NB4 (cell line): ENCODE measurements at regions not wholly inside any gene's neighbourhood (a gene's known extent, or its start where the extent isn't known, plus 50 kb on each side); places are given as distances from the start of the nearest gene placed in this dataset.

Experiments
- DNase-seq: peaks from one replicate; pipeline ENCODE4 v3.0.0; 2010; ENCODE audit warnings: low read depth
- H3K4me3 ChIP-seq: one replicate; pipeline ENCODE4 v1.5.1; 2011; ENCODE audit warnings: mild to moderate bottlenecking, low read depth, low read length, moderate library complexity
- MYC ChIP-seq: IDR thresholded peaks from 2 replicates; pipeline ENCODE4 v1.6.1; 2011; ENCODE audit warnings: low read depth, low read length
- POLR2A ChIP-seq: IDR thresholded peaks from 2 replicates; pipeline ENCODE4 v1.6.1; 2011; ENCODE audit warnings: mild to moderate bottlenecking; ENCODE audit not compliant: insufficient read length; ENCODE audit errors: extremely low read depth
- TF ChIP-seq, protein P1 (sequence below): IDR thresholded peaks from one replicate; pipeline ENCODE4 v1.5.1; 2012; ENCODE audit warnings: low read depth, low read length
- TF ChIP-seq, protein P2 (sequence below): IDR thresholded peaks from 2 replicates; pipeline ENCODE4 v1.6.1; 2011; ENCODE audit warnings: low read depth, low read length

DNA sequence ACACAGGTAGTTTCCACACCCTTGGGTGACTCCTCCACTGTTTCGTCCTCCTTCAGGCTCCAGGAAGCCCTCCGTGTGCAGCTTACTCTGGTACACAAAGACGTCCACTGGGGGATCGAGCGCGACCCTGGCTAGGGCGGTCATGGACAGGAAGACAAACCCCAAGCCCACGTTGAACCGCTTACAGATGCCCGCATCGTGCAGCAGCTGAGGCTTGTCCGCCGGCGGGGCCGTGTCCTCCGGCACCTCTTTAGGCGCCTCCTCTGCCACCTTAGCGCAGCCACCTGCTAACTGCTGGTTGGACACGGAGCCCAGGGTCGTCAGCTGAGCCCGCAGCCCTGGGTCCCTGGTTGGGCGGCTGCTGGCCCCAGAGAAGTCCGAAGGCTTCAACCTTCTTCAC is 309.0 kb upstream of the BTBD3 start:
- TF ChIP-seq POLR2A (no peak), MYC (no peak)
- TF ChIP-seq, protein P1, sequence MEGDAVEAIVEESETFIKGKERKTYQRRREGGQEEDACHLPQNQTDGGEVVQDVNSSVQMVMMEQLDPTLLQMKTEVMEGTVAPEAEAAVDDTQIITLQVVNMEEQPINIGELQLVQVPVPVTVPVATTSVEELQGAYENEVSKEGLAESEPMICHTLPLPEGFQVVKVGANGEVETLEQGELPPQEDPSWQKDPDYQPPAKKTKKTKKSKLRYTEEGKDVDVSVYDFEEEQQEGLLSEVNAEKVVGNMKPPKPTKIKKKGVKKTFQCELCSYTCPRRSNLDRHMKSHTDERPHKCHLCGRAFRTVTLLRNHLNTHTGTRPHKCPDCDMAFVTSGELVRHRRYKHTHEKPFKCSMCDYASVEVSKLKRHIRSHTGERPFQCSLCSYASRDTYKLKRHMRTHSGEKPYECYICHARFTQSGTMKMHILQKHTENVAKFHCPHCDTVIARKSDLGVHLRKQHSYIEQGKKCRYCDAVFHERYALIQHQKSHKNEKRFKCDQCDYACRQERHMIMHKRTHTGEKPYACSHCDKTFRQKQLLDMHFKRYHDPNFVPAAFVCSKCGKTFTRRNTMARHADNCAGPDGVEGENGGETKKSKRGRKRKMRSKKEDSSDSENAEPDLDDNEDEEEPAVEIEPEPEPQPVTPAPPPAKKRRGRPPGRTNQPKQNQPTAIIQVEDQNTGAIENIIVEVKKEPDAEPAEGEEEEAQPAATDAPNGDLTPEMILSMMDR: no peak
- TF ChIP-seq, protein P2, sequence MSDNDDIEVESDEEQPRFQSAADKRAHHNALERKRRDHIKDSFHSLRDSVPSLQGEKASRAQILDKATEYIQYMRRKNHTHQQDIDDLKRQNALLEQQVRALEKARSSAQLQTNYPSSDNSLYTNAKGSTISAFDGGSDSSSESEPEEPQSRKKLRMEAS: no peak
- no peak for DNase-seq

DNA sequence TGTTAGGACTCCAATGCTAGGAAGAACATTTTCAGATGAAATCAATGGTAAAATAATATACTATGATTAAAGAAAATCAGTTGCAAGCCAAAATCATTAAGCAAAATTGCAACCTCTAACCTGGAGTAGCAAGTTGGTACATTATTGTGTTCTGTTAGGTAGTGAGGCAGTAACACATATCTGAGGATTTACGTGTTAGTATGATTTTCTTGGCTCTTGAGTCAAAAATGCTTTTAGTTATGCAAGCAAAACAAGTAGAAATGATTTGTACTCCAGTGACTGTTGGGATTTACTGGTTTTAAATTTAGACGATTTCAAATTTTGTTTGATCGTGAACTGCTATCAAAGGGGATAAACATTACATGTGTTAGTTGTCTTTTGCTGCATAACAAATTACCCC is 293.0 kb upstream of the BTBD3 start:
- TF ChIP-seq, protein P1: no peak
- TF ChIP-seq, protein P2: no peak
- TF ChIP-seq POLR2A (no peak), MYC (no peak)
- no peak overlapping the region for H3K4me3 ChIP-seq

More for the DNA sequence above, 309.0 kb upstream of the BTBD3 start:
- no peak overlapping the region for H3K4me3 ChIP-seq

DNA sequence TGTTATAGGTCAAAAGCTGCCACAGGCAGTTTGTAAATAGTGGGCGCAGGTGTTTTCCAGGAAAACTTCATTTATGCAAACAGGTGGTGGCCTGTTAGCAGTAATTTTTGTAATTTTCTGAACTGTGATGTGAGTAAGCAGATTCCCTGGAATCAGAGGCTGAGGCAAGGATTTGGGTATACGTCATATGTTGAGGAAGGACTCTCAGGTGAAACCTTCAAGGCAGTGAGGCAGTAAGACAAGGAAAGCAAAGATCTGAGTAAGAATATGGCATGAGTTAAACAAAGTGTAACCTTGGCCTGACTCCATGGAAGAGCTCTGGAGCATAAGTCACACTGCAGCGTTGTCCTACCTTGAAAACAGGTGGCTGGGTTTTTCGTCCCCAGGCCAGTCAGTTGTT is 291.1 kb upstream of the BTBD3 start:
- no peak for TF ChIP-seq MYC
- TF ChIP-seq POLR2A: no peak
- TF ChIP-seq, protein P1: no peak
- TF ChIP-seq, protein P2: no peak

More for the DNA sequence above, 293.0 kb upstream of the BTBD3 start:
- DNase-seq: no peak

DNA sequence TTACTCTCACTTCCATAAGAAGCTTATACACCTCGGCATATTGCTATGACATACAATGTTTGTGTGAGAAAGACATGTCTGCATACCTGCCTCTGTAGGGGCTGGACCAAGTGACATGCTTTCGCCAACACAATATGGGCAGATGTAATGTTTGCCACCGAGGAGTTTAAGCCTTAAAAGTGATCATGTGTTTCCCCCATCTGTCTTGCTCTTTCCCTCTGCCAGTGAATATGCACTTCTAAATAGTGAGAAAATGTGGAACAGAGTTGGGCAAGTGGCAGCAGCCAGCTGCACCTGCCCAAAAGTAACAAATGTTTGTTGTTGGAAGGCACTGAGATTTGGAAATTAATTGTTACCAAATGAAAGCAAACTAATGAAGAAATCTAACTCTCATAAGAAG is 274.8 kb upstream of the BTBD3 start:
- no peak overlapping the region for H3K4me3 ChIP-seq
- DNase-seq: no peak
- TF ChIP-seq, protein P2: no peak
- TF ChIP-seq, protein P1: no peak
- TF ChIP-seq POLR2A (no peak), MYC (no peak)

More for the DNA sequence above, 291.1 kb upstream of the BTBD3 start:
- no peak overlapping the region for H3K4me3 ChIP-seq
- DNase-seq: no peak

DNA sequence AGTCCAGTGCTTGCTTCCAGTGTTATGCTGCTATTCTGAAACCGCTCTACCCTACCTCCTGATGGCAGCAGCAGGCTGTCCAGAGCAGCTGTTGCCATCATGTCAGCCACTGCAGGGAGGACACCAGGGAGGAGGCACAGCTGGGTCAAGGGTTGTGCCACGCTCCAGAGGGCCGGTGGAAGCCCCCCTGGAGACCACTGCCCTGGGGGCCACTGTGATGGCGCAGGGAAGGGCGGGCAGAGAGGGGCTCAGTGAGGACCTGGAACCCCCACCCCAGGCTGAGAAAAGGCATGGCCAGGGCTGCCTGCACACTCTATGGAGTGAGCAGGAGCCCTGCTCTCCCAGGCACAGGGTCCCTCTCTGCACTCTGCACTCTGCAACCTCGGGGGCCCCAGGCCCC is 271.3 kb upstream of the BTBD3 start:
- no peak for DNase-seq
- TF ChIP-seq, protein P1: no peak
- TF ChIP-seq MYC: no peak
- H3K4me3 ChIP-seq: no peak overlapping the region

DNA sequence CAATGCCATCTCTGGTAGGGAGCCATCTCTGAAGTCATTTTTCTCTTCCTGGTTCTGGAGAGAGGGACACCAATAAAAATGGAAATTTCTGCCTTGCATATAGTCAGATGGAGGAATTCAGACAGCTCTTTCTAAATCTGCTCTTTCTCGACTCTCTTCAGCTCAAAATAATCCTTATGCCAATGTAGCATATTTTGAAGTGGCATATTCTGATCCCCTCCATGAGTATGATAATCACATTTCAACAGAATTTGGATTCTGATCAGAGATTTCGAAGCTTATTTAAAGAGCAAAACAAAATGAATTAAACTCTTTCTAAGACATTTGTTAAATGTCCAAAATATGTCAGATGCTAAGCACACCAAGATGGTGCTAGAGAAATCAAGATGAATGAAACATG is 267.1 kb upstream of the BTBD3 start:
- no peak for DNase-seq
- H3K4me3 ChIP-seq: no peak overlapping the region
- TF ChIP-seq POLR2A (no peak), MYC (no peak)
- TF ChIP-seq, protein P2: no peak
- TF ChIP-seq, protein P1: no peak
